HG03135 (cell line): ENCODE measurements at regions not wholly inside any gene's neighbourhood (a gene's known extent, or its start where the extent isn't known, plus 50 kb on each side); places are given as distances from the start of the nearest gene placed in this dataset.

Source experiments
- ATAC-seq: cut with Tn5 transposase; IDR thresholded peaks from one replicate; pipeline ENCODE4 v1.9.1; 2021; ENCODE audit warnings: mild to moderate bottlenecking, moderate library complexity; ENCODE audit not compliant: unreplicated experiment

DNA sequence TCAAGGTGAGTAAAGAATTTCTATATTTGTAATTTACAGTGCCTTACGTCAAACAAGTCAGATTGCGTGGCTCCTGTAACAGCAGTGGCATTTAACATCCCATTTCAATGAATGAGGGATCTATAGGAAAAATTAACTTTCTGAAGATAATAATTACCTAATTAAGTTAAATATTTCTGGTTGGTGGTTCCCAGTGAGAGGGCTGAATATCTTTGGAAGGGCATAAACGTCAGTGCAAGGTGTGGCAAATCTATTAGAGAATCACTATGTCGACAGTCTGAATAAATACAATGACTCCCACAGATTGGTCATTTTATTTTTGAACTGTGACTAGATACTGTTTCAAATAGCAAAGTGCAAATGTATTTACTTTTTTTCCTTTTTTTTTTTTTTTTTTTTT, 80.0 kb downstream of the S1PR1 start:
- no peak for ATAC-seq

- ATAC-seq, result no peak
These were observed 80.8 kb downstream of the S1PR1 start for GRCh38 chr1:101317590-101317989.

GRCh38 chr1:101323535-101323934, 86.7 kb downstream of the S1PR1 start:
- ATAC-seq, result no peak

DNA sequence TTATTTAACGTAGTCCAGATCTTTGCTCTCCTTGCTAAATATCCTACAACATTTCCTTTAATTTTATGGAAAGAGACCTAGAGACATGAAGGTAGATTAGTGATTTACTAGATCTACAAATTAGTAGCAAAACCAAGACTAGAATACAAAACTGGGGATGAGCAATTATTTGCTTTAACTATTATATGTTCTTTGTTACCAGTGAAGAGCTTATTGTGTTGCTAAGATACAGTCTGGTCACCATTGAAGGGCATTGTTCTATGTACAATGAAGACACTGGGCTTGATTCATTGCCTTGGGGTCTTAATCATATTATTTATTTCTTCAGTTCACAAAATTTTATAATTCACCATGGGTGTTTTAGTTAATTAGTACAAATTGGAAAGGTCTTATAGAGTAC, 88.3 kb downstream of the S1PR1 start:
- ATAC-seq, result no peak

GRCh38 chr1:101330427-101331130, 93.8 kb downstream of the S1PR1 start:
- no peak for ATAC-seq

GRCh38 chr1:101331794-101332193, 95.0 kb downstream of the S1PR1 start:
- ATAC-seq, result no peak

DNA sequence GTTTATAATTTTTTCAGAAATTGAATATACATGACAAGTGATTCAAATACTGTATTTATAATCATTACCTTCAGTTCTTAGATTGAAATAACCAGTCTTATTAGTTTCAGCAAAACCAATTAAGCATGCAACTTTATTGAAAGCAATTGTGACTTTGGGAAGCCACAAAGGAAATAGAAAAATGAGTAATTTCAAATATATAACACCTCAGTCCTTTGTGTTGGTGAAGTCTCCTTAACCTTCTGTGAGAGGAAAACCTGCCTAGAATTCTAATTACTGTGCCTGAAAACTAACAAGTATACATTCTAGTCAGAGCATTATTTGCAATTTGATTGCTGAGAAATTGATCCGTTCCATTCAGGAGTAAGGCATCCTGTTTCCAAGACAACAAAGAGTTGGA, 95.8 kb downstream of the S1PR1 start:
- ATAC-seq, result no peak

- ATAC-seq, result no peak
These were observed 96.4 kb downstream of the S1PR1 start for GRCh38 chr1:101333186-101333585.

GRCh38 chr1:101337968-101338367, 101.1 kb downstream of the S1PR1 start:
- no peak for ATAC-seq

- ATAC-seq, result no peak
These were observed 102.1 kb downstream of the S1PR1 start for GRCh38 chr1:101338714-101339430.

GRCh38 chr1:101344745-101345144, 107.9 kb downstream of the S1PR1 start:
- no peak for ATAC-seq

- ATAC-seq, result no peak
These were observed 109.6 kb downstream of the S1PR1 start for GRCh38 chr1:101346419-101346818.

- ATAC-seq, result no peak
These were observed 119.2 kb downstream of the S1PR1 start for GRCh38 chr1:101356013-101356412.

- ATAC-seq, result peak; percentile 30
These were observed 120.0 kb downstream of the S1PR1 start for GRCh38 chr1:101356604-101357443.

DNA sequence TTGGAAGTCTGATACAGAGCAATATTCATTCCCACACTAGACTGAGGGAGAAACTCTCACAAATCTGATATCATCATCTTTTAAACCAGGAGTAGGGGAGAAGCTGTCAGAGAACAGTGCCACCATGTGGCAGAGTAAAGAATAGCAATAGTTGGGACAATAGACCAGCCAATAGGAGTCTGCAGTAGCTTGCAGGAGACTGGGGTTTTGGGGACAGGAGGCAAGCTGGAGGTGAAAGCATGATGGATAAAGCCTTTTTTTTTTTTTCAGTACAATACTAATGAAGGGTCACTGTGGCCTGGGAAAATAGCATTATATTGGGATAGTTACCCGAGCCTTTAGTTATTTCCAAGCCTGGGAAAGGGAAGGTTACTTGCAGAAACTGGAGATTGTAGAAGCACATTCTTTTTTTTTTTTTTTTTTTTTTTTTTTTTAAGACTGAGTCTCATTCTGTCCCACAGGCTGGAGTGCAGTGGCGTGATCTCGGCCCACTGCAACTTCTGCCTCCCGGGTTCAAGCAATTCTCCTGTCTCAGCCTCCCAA, 120.7 kb downstream of the S1PR1 start:
- peak; percentile 94 for ATAC-seq

- no peak for ATAC-seq
These were observed 123.7 kb downstream of the S1PR1 start for GRCh38 chr1:101360506-101360905.

- ATAC-seq, result no peak
These were observed 127.1 kb downstream of the S1PR1 start for GRCh38 chr1:101363891-101364318.

GRCh38 chr1:101364370-101365120, 127.7 kb downstream of the S1PR1 start:
- ATAC-seq, result no peak

DNA sequence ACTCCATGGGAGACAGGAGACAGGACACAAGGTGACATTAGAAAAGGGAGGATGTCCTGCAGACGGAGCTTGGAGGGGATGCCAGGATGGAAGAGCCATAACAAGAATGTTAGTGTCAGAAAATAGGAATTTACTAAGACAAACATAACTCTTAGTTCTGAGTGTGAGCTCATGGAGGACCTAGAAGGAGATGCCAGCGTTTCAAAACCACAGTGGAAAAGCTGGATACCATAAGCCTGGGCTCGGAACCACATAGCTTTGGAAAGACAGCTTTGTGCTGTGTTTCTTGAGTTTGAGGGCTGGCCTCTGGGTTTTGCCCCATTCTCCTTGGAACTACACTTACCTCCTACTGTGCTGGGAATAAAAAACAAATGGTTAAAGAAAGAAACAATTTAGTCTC, 128.4 kb downstream of the S1PR1 start:
- ATAC-seq, result no peak

GRCh38 chr1:101365878-101366277, 129.1 kb downstream of the S1PR1 start:
- no peak for ATAC-seq
